ENCODE measurements at regions not wholly inside any gene's neighbourhood (a gene's known extent, or its start where the extent isn't known, plus 50 kb on each side); places are given as distances from the start of the nearest gene placed in this dataset.
"Not testable (repeated sequence)": the region's sequence is repeated elsewhere in the genome, so short reads cannot be mapped to it uniquely, and the experiment has no call there.

DNA sequence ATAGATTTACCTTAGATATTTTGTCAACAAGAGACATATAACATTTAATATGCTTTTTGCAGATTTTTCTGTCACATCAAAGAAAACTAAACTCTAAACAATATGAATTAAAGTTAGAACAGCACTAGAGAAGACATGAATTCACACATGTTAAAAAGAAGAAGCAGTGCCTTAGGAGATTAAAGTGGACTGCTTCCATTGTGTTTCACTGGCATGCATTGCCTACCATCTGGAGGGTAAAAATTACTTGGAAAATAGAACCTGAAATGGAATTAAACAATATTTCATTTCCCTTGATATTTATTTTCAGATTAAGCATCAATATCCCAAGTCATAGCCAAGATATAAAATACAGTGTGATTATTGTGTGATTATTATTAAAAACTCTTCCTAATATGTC lies 319.4 kb upstream of the CDH18 start:
- Mint-ChIP-seq H3K9me3 (ENCODE audit: insufficient read depth) (peaks cover under 1% of the 10 kb centered on the region), H3K27me3 (no peaks in the 10 kb centered on the region), H3K4me1 (no peaks in the 10 kb centered on the region), H3K4me3 (no peak overlapping the region), H3K27ac (no peak overlapping the region)
- Histone ChIP-seq H4K20me1 (ENCODE audit: control insufficient read depth, insufficient read depth, low read length, poor library complexity, severe bottlenecking) (no peaks in the 10 kb centered on the region), H3K27me3 (replicated peaks in 1 of 4; ENCODE audit: control extremely low read depth in 1 of 4, control insufficient read depth in 3 of 4, insufficient read depth in 4 of 4, low read length in 3 of 4) (no peaks in the 10 kb centered on the region), H3K9me3 (ENCODE audit: control extremely low read depth in 1 of 3, control insufficient read depth in 2 of 3, insufficient read depth in 1 of 3, low read length in 2 of 3) (no peaks in the 10 kb centered on the region), H3K27ac (ENCODE audit: low read length in 2 of 2) (no peak overlapping the region), H3K79me2 (ENCODE audit: control insufficient read depth, insufficient read depth, low read length) (no peaks in the 10 kb centered on the region), H3K4me1 (ENCODE audit: control insufficient read depth in 2 of 2, insufficient read depth in 2 of 2, low read length in 2 of 2) (no peaks in the 10 kb centered on the region), H2AFZ (ENCODE audit: insufficient read depth, low read depth, low read length, poor library complexity, severe bottlenecking) (no peak overlapping the region), H3K4me3 (ENCODE audit: control extremely low read depth in 1 of 5, extremely low read depth in 1 of 5, insufficient read depth in 1 of 5, low read depth in 2 of 5, low read length in 4 of 5) (no peak overlapping the region), H3K36me3 (replicated peaks in 1 of 2; ENCODE audit: control extremely low read depth in 1 of 2, control insufficient read depth in 1 of 2, extremely low read depth in 1 of 2, insufficient read depth in 2 of 2, low read length in 1 of 2) (no peaks in the 10 kb centered on the region), H3K4me2 (replicated peaks; ENCODE audit: low read depth, low read length, poor library complexity, severe bottlenecking) (no peak overlapping the region), H3K9ac (ENCODE audit: low read length) (no peak overlapping the region)
- TF ChIP-seq EZH2 (IDR thresholded peaks at IDR 0.05; ENCODE audit: borderline replicate concordance, insufficient read depth, low read depth, low read length, poor library complexity, severe bottlenecking), result no peak
- no peak for TF ChIP-seq CTCF (IDR thresholded peaks at IDR 0.05)
- no peak for DNase-seq
- ATAC-seq (ENCODE audit: low read depth), result no peak
- intact Hi-C loops (cut with micrococcal nuclease), result no loop called here
- ChIA-PET CTCF (no interaction called here), POLR2A (no interaction called here)

DNA sequence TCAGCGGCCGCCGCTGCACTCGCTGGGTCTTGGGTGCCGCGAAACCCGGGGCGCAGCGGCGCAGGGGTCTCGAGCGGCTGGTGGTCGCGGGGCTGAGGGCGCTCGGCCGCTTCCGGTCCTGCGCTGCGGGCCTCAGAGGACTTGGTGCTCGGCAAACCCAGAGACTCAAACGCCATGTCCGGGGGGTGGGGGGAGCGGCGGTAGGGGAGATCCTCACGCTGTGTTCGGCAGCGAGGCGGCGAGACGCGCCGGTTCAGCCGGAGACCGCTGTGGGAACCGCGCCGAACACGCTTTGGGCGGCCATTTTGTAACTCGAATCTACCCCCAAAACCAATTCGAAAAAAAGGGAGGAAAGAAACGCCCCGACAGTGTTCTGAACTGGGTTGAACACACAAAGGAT lies 317.5 kb upstream of the CDH18 start:
- Histone ChIP-seq H3K4me3 (ENCODE audit: control extremely low read depth in 1 of 5, extremely low read depth in 1 of 5, insufficient read depth in 1 of 5, low read depth in 2 of 5, low read length in 4 of 5) (no peak overlapping the region), H3K36me3 (replicated peaks in 1 of 2; ENCODE audit: control extremely low read depth in 1 of 2, control insufficient read depth in 1 of 2, extremely low read depth in 1 of 2, insufficient read depth in 2 of 2, low read length in 1 of 2) (no peaks in the 10 kb centered on the region), H3K79me2 (ENCODE audit: control insufficient read depth, insufficient read depth, low read length) (no peaks in the 10 kb centered on the region), H3K27ac (ENCODE audit: low read length in 2 of 2) (no peak overlapping the region), H3K4me2 (replicated peaks; ENCODE audit: low read depth, low read length, poor library complexity, severe bottlenecking) (no peak overlapping the region), H3K27me3 (replicated peaks in 1 of 4; ENCODE audit: control extremely low read depth in 1 of 4, control insufficient read depth in 3 of 4, insufficient read depth in 4 of 4, low read length in 3 of 4) (no peaks in the 10 kb centered on the region), H3K9me3 (ENCODE audit: control extremely low read depth in 1 of 3, control insufficient read depth in 2 of 3, insufficient read depth in 1 of 3, low read length in 2 of 3) (no peaks in the 10 kb centered on the region), H4K20me1 (ENCODE audit: control insufficient read depth, insufficient read depth, low read length, poor library complexity, severe bottlenecking) (no peaks in the 10 kb centered on the region), H3K4me1 (ENCODE audit: control insufficient read depth in 2 of 2, insufficient read depth in 2 of 2, low read length in 2 of 2) (no peaks in the 10 kb centered on the region), H3K9ac (ENCODE audit: low read length) (no peak overlapping the region), H2AFZ (ENCODE audit: insufficient read depth, low read depth, low read length, poor library complexity, severe bottlenecking) (no peak overlapping the region)
- ChIA-PET CTCF (no interaction called here), POLR2A (no interaction called here)
- ATAC-seq (ENCODE audit: low read depth) (no peak), DNase-seq (no peak)
- H3K27ac Mint-ChIP-seq, result no peak overlapping the region
- no peaks in the 10 kb centered on the region for H3K27me3 Mint-ChIP-seq
- no peak overlapping the region for H3K4me3 Mint-ChIP-seq
- 97% methylated on average over 39 of the region's 44 CpGs for WGBS (ENCODE audit: insufficient coverage)
- H3K4me1 Mint-ChIP-seq, result no peaks in the 10 kb centered on the region
- peaks cover 4% of the 10 kb centered on the region for H3K9me3 Mint-ChIP-seq (ENCODE audit: insufficient read depth)
- TF ChIP-seq CTCF (IDR thresholded peaks at IDR 0.05) (no peak), EZH2 (IDR thresholded peaks at IDR 0.05; ENCODE audit: borderline replicate concordance, insufficient read depth, low read depth, low read length, poor library complexity, severe bottlenecking) (no peak)
- intact Hi-C loops (cut with micrococcal nuclease), result no loop called here

DNA sequence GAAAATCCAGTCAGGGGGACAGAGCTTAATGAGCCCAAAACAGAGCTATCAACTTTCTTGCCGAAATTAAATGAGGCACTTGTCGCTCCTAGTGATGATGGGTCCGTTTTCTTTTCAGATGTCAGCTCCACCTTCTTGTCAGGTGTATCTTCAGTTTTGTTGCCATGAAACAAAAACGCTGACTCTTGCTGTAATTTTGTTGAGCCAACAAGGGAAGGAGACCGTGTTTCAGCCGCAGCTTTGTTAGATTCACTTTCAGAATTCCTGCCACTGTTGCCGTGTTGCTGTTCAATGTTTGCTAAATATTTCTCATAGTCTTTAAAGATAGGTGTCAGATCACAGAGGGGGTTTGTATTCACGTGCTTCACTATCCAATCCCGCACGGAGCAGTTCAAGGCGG lies 316.6 kb upstream of the CDH18 start:
- H3K27ac ChIP-seq (ENCODE audit: low read length in 2 of 2); H3K27me3 Mint-ChIP-seq; POLR2A ChIA-PET; intact Hi-C loops (cut with micrococcal nuclease); H3K9me3 ChIP-seq (ENCODE audit: control extremely low read depth in 1 of 3, control insufficient read depth in 2 of 3, insufficient read depth in 1 of 3, low read length in 2 of 3); ATAC-seq (ENCODE audit: low read depth); H3K4me1 ChIP-seq (ENCODE audit: control insufficient read depth in 2 of 2, insufficient read depth in 2 of 2, low read length in 2 of 2); H3K27ac Mint-ChIP-seq; H3K4me2 ChIP-seq (replicated peaks; ENCODE audit: low read depth, low read length, poor library complexity, severe bottlenecking); CTCF ChIA-PET; H3K4me3 ChIP-seq (ENCODE audit: control extremely low read depth in 1 of 5, extremely low read depth in 1 of 5, insufficient read depth in 1 of 5, low read depth in 2 of 5, low read length in 4 of 5); H3K27me3 ChIP-seq (replicated peaks in 1 of 4; ENCODE audit: control extremely low read depth in 1 of 4, control insufficient read depth in 3 of 4, insufficient read depth in 4 of 4, low read length in 3 of 4); H4K20me1 ChIP-seq (ENCODE audit: control insufficient read depth, insufficient read depth, low read length, poor library complexity, severe bottlenecking); H3K9ac ChIP-seq (ENCODE audit: low read length); H3K79me2 ChIP-seq (ENCODE audit: control insufficient read depth, insufficient read depth, low read length); H3K36me3 ChIP-seq (replicated peaks in 1 of 2; ENCODE audit: control extremely low read depth in 1 of 2, control insufficient read depth in 1 of 2, extremely low read depth in 1 of 2, insufficient read depth in 2 of 2, low read length in 1 of 2); H3K4me3 Mint-ChIP-seq; H2AFZ ChIP-seq (ENCODE audit: insufficient read depth, low read depth, low read length, poor library complexity, severe bottlenecking); H3K9me3 Mint-ChIP-seq (ENCODE audit: insufficient read depth); DNase-seq; H3K4me1 Mint-ChIP-seq: not testable (repeated sequence)
- 94% methylated on average over 6 of the region's 11 CpGs for WGBS (ENCODE audit: insufficient coverage)

All from B cell (primary cell).